GM21737 (cell line): ENCODE measurements at regions not wholly inside any gene's neighbourhood (a gene's known extent, or its start where the extent isn't known, plus 50 kb on each side); places are given as distances from the start of the nearest gene placed in this dataset.

ENCODE experiments used
- ATAC-seq: cut with Tn5 transposase; IDR thresholded peaks from one replicate; pipeline ENCODE4 v1.9.1; 2021; ENCODE audit warnings: mild to moderate bottlenecking, moderate library complexity; ENCODE audit not compliant: unreplicated experiment

DNA sequence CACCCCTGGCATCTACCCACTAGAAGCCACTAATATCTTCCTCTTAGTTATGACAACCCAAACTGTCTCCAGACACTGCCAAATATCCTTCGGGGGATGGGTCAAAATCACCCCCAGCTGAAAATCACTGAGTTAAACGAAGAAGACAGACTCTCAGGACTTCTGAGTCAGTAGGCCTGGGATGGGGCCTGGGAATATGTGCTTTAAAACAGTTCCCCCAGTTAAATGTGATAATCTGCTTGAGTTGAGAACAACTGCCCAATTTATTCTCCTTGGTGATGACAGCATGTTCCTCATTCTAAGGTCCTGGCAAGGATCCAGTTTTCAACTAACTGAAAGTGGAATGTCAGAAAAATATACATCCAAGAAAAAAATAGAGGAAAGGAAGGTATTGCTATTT is 52.4 kb downstream of the CBLL2 start:
- ATAC-seq, result no peak

DNA sequence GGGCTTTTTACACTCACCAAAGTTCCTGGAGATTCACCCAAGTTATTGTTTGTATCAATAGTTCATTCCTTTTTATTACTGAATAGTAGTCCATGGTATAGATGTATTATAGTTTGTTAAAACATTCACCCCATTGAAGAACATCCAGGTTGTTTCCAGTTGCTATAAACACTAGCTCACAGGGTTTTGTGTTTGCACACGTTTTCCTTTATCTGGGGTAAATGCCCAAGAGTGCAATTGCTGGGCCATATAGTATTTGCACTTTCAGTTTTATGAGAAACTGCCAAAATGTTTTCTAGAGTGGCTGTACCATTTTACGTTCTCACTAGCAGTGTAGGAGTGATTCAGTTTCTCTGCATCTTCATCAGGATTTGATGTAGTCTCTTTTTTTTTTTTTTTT is 57.1 kb downstream of the CBLL2 start:
- ATAC-seq, result no peak

DNA sequence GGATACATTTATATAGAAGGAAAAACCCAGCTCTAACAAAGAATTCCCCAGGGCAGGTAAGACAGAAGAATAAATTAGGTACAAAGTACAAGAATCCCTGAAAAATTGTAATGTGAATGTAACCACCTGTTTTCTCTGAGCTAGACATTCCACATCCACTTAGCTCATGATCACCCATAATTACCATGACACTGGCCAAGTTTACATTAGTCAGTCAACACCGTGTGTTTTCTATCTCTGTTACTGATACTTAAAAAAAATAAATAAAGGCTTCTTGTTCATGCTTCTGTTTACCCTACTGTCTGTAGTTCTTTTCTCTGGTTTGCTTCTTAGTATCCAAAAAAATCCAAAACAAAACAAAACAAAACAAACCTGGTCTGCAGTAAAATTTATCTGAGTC is 66.0 kb downstream of the CBLL2 start:
- ATAC-seq, result no peak

DNA sequence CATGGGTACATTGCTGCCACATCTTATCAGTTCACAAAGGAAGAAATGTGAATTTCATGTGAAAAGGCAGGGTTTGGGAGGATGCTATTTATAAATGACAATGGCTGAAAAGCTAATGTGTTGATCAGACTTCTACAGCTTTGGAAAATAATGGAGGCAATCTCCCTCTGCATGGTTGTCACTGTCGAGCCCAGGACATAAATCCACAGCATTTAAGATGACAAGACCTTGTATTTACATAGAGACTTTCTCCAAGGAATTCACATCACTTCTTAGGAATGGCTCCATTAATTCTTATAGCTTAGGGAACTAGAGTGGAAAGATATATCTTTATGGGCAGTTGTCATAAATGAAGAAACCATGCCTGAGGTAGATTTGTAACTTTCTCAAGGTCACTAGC is 66.7 kb downstream of the CBLL2 start:
- no peak for ATAC-seq

DNA sequence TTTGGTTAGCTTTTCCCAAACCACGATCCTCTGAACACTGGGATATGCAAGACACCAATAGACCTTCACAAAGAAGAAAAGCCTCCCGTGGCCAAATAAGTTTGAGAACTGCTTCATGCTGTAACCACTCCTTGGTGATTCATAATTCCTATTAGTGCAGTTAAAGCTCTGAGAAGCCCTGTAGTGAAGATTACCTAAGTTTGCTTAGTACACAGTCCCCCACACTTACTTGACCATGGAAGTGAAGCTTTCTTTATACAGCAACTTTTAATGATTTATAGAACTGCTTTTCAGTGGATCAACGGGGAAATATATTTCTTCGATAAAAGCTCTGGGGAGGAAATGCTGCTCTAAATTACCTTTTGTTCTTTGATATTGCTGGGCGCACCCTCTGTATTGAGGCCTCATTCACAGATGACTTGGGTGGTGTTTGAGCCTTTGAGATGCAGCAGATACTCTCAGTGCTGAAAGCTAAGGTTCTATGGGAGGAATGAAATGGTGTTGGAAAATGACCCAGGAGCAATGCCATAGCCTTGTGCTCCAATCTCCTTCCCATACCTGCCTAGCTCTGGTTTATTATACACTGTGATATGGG is 67.4 kb downstream of the CBLL2 start:
- no peak for ATAC-seq

DNA sequence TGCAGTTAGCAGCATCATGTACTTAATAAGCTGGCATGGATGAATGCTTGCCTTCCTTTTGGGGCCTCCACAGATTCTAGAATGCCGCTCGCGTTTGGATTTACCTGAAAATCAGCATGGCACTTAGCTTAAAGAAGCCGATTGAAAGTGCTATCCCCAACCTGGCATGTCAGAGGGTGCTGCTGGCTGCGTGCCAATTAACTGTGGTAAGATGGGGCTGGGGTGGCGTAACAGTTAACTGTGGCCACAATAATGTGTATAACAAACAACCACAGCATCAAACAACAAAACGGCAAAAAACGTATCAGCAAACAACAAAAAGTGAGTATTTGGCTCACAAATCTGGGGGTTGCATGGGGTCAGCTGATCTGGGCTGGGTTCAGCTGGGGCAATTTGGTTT is 70.5 kb downstream of the CBLL2 start:
- ATAC-seq, result no peak

DNA sequence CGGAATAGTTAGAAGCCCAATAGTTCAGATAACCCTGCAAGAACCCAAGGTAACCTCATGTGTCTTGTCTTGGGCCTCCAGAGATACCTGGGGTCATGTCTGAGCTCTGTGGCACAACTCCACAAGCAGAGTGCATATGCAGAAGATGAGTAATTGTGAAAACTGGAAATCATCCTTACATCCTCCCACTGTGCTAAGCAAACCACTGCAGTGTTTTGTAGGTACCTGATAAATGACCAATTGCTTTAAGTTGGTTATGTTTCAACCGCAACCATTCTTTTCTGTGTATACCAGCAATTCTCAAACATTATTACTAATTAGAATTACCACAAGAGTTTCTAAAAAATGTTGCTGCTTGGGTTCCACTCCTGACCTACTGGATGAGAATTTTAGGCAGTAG is 73.2 kb downstream of the CBLL2 start:
- ATAC-seq, result no peak

DNA sequence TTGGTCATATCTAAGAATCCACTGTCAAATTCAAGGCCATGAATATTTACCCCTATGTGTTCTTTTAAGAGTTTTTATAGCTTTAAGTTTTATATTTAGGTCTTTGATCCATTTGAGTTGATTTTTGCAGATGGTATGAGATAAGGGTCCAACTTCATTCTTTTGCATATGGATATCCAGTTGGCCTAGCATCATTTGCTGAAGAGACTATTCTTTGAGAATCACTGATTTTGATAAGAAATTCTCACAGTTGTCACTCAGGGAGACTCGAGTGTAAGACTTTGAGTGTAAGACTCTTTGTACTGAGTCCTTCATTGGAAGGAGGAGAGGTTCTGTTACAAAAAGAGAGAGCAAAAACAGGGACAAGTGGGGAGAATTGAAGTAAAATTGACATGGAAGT is 74.8 kb downstream of the CBLL2 start:
- ATAC-seq, result no peak

DNA sequence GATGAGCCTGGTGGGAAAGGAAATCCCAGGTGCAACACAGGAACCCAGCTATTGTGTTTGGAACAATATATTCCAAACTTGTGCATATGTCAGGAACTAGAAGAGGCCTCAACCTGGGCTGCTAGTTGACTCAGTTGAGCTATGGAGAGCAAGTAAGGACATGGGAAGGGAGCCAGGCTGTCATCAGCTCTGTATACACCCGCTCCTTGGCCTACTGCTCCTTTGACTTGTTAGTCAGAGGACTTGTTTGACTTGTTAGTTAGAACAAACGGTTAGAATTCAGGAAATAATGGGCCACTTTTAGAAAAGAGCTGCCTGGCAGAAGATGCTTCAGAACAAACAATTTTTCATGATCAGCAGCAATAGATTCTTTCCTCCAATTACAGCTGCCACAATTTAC is 76.4 kb downstream of the CBLL2 start:
- no peak for ATAC-seq

DNA sequence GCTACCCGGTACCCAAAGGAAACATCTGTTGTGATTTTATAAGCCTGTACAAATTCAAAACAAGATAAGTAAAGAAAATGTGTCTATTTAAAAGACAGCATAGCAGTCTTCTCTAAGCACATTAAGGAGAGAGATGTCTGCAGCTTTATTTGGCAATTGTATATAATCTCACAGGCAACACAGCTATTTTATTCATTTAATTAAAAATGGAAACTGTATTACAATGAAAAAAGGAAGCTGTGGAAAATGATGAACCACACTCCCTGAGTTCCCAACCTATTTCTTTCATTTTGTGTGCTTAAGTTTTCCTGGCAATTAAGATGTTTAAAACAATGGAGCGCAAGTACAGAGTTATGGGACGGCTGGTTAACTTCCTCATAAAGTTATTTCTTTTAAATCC is 78.4 kb downstream of the CBLL2 start:
- no peak for ATAC-seq

DNA sequence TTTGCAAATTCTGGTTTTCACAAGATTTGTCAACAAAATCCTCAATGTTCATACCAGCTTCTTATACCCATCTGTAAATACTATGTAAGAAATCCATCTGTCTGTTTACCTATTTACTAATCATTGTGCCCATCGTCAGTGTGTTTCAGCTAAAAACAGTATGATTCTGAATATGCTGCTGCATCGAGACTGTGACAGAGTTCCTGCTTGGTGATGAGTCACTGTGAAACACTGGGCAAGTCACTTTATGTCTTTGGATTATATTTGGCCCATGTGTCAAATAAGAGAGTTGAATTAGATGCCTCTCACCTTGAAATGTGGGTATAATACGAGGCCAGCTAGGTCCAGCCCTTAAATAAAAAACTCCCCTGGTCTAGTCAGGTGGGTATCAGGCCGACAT is 79.3 kb downstream of the CBLL2 start:
- no peak for ATAC-seq

DNA sequence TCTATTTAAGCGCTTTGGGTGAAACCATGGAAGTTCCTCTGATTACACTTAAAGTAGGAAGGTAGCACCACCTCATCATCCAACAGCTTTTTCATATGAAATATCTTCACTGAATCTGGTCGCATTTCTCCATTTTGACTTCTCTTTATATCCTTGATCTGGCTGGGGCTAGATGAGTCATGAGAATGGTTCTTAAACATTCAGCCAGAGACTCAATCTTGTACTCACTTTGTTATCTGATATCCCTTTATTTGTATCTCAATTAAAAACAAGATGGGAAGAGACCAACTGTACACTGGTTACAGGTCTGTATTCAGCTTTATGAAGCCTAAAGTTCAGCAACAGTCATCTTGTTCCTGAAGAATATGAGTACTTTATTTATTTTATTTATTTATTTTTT is 84.9 kb downstream of the CBLL2 start:
- ATAC-seq, result no peak

DNA sequence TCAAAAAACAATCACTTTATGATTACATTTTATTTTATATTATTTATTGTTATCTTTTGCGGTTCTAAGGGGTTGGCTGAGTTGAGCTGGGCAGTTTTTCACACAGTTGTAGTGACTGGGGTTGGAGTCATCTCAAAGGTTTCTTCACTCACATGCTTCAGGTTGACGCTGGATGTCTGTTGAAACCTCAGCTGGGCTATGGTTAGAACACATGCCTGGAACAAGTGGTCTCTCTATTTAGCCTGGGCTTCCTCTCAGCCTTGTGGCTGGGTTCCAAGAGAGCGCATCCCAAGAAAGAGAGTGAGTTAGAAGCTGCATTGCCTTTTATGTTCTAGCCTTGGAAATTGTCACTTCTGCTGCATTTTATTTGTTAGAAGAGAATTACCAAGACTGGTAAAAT is 87.4 kb downstream of the CBLL2 start:
- ATAC-seq, result no peak

DNA sequence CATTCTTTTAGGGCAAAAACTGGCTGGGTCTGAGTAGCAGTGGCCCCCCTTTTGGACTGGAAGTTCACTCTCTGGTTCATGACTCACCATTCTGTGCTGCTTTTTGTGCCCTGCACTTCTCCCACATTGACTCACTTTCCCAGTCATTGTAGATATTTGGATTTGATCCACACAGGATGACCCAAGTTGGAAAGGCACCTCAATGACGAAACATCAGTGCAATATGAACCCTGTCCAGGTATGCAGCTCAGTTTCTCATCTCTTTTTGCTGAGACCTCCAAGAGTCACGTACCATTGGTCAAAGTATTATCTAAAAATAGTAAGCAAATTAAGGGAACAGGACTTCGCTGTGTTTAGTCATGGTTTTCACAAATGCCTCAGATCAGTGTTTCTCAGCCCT is 92.7 kb downstream of the CBLL2 start:
- ATAC-seq, result no peak

DNA sequence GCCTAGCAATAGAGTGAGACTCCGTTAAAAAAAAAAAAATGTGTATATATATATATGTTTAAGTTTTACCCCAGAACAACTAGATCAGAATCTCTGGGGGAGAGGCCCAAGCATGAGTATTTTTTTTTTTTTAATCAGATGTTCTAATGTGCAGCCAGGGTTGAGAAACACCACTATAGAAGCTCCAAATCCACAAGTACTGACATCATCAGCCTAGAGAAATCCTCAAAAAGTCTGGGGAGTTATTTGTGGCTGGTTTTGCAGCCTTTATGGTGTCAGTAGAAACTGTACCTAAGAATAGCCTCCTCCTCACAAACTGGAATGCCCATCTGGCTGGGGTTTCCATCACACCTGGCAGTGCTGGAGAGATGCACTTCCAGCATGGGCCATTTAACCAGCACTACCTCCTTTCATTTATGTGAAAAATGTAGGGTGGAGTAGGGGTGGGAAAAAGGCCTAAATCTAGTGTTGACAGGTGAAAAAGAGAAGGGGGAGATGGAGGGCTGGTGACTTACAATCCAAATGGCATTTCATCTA is 93.5 kb downstream of the CBLL2 start:
- ATAC-seq, result no peak

DNA sequence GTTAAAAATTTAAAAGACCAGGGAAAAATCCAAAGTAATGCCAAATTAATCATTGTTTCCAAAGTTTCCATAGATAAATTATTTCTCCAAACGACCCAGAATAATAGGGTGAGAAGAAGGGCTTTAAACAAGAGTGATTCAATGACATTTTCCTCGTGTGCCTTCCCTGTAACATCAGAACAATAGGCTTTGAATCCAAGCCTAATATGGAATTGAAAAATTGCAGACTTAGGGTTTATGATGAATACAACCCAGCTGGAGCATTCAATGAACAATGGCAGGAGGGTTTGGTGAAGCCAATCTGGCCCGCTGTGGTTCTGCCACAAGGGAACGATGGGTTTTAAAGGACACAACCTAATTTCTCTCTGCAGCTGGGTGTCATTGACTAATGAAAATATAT is 94.2 kb downstream of the CBLL2 start:
- no peak for ATAC-seq

DNA sequence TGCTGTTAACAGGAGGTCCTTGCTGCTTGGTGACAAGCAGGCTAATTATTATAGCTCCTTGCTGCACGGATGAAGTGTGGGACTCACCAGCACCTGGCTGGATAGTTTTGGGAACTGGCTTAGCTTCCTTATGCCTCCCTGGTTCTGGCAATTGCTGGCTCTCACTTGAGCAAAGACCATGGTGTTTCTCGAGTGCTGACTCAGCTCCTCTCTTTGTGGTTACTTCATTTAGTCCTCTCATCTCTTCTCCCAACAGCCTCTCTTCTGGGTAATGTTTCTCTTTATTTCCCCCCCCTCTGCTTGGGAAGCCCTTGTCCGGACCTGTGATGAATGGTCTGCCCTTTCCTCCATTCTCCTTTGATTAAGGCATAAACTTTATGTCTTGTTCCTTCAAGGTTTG is 100.4 kb downstream of the CBLL2 start:
- no peak for ATAC-seq

DNA sequence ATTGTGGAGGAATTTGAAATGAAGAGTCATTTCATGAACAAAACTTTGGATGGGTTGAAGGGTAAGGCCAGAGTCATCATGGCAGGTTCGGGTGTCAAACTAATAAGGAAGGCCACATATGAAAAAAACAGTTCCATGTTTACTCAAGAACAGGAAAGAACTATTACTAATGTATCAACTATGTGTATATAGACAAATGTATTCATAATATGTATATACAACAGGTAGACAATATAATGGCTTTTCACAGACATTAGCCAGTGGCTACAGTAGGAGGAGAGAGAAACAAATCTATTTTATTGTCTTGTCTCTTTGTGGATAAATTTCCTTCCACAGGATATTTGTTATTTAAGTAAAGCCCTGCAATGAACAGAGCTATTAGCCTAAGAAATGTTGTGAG is 101.1 kb downstream of the CBLL2 start:
- no peak for ATAC-seq

DNA sequence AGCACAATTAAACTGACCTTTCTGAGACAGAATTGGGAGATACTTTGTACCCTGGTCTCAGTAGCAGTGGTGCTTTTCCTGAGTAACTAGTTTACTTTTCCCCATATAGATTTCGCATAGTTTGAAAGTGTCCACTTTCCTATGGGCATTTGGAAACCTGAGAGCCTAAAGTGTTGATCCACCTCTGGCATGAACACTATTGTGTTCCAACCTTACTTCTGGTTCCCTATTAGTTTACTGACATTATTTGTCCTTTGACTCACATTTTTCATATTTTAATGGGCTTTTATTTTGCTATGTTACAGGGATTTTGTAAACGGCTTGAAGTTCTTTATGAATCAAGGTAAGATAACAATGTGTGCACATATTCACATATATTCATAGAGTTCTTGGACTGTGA is 103.7 kb downstream of the CBLL2 start:
- ATAC-seq, result no peak

DNA sequence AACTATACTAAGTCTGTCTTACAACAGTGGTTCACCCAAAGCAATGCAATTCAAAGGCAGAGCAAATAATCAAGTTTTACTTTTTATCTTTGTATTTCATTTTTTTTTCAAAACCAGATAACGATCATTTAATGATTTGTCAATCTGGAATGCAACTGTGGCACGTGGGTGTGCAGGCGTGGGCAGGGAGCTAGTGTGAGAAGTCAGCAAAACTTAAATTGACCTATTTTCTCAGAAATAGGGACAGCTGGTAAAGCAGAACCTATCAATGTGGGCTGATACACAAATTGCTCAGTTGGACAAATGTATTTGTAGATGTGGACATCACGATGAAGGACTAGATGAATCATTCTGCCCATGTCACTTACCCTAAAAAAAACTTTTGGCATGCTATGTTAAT is 105.6 kb downstream of the CBLL2 start:
- ATAC-seq, result no peak

DNA sequence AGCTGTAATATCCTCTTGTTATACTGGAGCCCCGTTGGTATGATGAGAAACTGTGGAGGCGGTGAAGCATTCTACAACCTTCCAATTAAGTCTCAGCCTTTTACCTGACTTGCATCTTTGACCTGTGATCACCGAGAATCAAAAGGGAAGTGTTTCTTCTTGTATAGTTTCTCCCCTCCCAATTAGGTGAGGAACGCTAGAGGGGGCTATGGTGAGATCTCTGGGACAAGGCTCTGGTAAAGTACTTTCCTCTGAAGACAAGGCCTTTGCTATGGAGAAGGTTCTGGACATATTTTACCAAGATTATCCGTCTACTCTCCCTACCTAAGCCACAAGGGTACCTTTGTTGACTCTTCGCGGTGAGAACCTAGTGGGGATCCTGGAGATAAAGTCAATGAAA is 111.3 kb downstream of the CBLL2 start:
- no peak for ATAC-seq

DNA sequence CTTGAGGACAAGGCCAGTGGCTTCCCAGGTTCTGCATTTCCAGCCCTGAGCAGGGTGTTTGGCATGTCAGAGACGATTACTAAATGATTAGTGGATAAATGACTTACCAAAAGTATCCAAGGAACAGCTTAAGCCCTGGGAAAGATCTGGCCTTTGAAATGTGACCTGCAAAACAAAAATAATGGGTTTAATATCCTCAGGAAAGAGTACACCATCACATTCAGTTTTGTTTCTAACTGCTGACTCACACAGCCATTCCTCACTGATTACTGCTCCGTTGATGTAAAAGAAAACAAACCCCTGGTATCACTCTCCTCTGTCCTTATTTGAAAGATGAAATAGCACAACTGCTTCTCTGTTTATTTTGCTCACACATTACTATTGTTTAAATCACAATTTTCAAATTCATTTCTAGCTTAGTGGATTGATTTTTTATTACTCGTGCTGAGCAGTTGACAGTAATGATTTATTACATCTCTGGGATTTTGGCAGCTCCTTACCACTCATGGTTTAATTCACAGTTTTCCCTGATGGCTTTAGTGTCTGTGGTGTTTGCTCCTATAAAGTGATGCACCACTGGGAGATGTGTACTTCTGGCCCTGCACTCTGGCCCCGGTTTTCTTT is 117.0 kb downstream of the CBLL2 start:
- ATAC-seq, result no peak
